ENCODE measurements at regions not wholly inside any gene's neighbourhood (a gene's known extent, or its start where the extent isn't known, plus 50 kb on each side); places are given as distances from the start of the nearest gene placed in this dataset.

- Histone ChIP-seq H3K27ac (ENCODE audit: low read depth) (no peak overlapping the region), H3K4me1 (ENCODE audit: insufficient read depth) (no peaks in the 10 kb centered on the region), H3K4me3 (ENCODE audit: low read depth, low read length) (no peak overlapping the region), H3K36me3 (ENCODE audit: insufficient read depth) (no peaks in the 10 kb centered on the region)
- WGBS, result 71% methylated on average over 13 of the region's 13 CpGs
- DNase-seq (ENCODE audit: extremely low spot score), result no peak
Measured at GRCh38 chrX:69264158-69264581, 98.9 kb upstream of the PJA1 start.

DNA sequence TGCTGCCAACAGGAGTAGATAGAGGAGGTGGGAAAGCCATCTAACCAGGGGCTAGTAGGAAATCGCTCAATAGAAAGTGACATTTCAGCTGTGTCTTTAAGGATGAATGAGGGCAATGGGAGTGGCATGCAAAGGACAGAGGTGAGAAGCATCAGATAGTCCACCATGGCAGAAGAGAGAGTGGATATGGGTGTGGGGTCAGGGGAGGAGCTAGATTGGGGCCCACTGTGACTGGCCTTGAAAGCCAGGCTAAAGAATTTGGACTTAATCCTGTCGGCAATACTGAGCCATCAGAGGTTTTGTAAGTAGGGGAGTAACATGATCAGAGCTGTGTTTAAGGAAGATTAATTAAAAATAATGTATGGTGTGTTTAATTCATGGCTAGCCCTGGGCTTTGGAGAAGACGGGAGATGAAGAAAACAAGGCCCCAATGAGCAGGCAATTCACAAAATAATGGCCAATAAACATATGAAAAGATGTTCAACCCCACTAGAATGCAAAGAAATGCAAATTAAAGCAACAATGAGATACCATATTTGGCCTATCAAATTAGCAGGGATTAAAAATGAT lies 98.1 kb upstream of the PJA1 start:
- no peak overlapping the region for H3K27ac ChIP-seq (ENCODE audit: low read depth)
- WGBS, result 83% methylated on average over 3 of the region's 3 CpGs
- H3K4me3 ChIP-seq (ENCODE audit: low read depth, low read length), result no peak overlapping the region
- H3K4me1 ChIP-seq (ENCODE audit: insufficient read depth), result no peaks in the 10 kb centered on the region
- no peaks in the 10 kb centered on the region for H3K36me3 ChIP-seq (ENCODE audit: insufficient read depth)
- DNase-seq (ENCODE audit: extremely low spot score), result no peak

DNA sequence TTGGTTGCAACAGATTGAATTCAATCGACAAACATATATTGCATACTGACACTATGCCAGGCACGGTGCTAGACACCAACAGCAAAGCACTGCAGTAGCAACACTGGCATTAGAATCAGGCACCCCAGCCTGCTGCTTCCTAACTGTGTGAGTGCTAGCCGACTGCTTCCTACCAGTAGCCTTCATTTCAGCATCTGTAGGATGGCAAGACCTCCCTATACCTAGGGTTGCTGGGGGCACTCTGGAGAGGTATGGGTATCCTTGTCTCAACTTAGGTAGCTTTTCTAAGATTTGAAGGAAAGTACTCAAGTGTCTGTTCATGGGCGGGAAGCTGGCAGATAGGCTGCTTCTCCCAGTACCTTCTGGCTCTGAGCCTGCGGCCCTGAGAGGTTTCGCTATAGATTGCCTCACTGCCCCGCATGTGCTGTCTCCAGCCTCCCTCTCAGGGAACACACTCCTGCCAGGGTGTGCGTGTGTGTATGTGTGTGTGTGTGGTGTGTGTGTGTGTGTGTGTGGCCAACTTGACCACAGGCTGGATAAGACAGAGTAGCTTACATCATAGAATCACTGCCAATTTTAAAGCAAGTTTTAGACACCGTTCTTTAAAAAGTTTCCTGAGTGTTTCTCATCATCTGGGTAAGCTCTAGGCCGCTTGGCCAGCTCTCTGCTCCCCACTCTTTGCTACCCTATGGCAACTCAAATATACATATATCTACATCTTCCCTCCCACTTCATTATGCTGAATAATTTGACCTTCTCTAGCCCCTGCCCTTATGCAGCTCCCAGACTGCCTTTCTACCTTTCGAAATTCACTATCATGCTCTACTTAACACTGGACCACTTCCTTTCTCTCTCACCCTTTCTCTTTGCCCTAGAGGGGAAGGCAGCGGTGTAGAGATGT lies 97.0 kb upstream of the PJA1 start:
- Histone ChIP-seq H3K36me3 (ENCODE audit: insufficient read depth) (no peaks in the 10 kb centered on the region), H3K4me1 (ENCODE audit: insufficient read depth) (no peaks in the 10 kb centered on the region), H3K27ac (ENCODE audit: low read depth) (no peak overlapping the region), H3K4me3 (ENCODE audit: low read depth, low read length) (no peak overlapping the region)
- DNase-seq (ENCODE audit: extremely low spot score), result no peak
- 55% methylated on average over 12 of the region's 12 CpGs for WGBS

DNA sequence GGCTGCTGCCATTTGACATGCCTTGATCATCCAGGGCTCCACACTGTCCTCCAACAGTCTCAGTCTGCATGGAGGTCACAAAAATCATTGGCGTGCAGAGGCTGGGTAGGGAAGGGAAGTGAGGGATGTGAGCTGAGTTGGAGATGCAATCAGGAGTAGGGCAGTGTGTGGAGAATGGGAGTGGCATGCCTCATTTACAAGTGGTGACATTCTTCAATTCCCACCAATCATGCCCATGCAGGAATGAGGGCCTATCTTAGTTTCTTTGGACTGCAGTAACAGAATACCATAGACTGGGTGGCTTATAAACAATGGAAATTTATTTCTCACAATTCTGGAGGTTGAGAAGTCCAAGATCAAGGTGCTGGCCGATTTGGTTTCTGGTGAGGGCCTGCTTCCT lies 94.9 kb upstream of the PJA1 start:
- no peaks in the 10 kb centered on the region for H3K4me1 ChIP-seq (ENCODE audit: insufficient read depth)
- WGBS, result 88% methylated on average over 2 of the region's 2 CpGs
- H3K27ac ChIP-seq (ENCODE audit: low read depth), result no peak overlapping the region
- DNase-seq (ENCODE audit: extremely low spot score), result no peak
- H3K4me3 ChIP-seq (ENCODE audit: low read depth, low read length), result no peak overlapping the region
- H3K36me3 ChIP-seq (ENCODE audit: insufficient read depth), result no peaks in the 10 kb centered on the region

- no peaks in the 10 kb centered on the region for H3K36me3 ChIP-seq (ENCODE audit: insufficient read depth)
- no peak overlapping the region for H3K27ac ChIP-seq (ENCODE audit: low read depth)
- DNase-seq (ENCODE audit: extremely low spot score), result no peak
- no peaks in the 10 kb centered on the region for H3K4me1 ChIP-seq (ENCODE audit: insufficient read depth)
- WGBS, result 80% methylated on average over 4 of the region's 4 CpGs
- H3K4me3 ChIP-seq (ENCODE audit: low read depth, low read length), result no peak overlapping the region
Measured at GRCh38 chrX:69258893-69259292, 93.6 kb upstream of the PJA1 start.

- Histone ChIP-seq H3K27ac (ENCODE audit: low read depth) (no peak overlapping the region), H3K4me1 (ENCODE audit: insufficient read depth) (no peaks in the 10 kb centered on the region), H3K36me3 (ENCODE audit: insufficient read depth) (no peaks in the 10 kb centered on the region), H3K4me3 (ENCODE audit: low read depth, low read length) (no peak overlapping the region)
- 70% methylated on average over 5 of the region's 5 CpGs for WGBS
- DNase-seq (ENCODE audit: extremely low spot score), result no peak
Measured at GRCh38 chrX:69257499-69258127, 92.4 kb upstream of the PJA1 start.

DNA sequence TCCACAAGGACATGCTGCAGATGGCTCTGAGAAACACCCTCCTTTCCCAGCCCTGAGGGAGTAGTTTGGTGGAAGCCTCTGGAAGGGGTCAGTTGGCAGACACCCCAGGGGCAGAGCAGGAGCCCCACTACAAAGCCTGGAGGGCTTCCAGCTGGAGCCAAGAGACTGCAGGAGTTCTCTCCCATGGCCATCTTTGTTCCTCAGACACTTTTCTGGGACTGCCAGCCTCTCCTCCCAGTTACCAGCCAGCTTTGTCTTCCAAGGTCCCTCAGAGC lies 91.0 kb upstream of the PJA1 start:
- Histone ChIP-seq H3K4me3 (ENCODE audit: low read depth, low read length) (no peak overlapping the region), H3K27ac (ENCODE audit: low read depth) (no peak overlapping the region), H3K36me3 (ENCODE audit: insufficient read depth) (no peaks in the 10 kb centered on the region), H3K4me1 (ENCODE audit: insufficient read depth) (no peaks in the 10 kb centered on the region)
- DNase-seq (ENCODE audit: extremely low spot score), result no peak

GRCh38 chrX:69255441-69256290 lies 90.4 kb upstream of the PJA1 start:
- WGBS, result 80% methylated on average over 11 of the region's 11 CpGs
- Histone ChIP-seq H3K36me3 (ENCODE audit: insufficient read depth) (no peaks in the 10 kb centered on the region), H3K4me3 (ENCODE audit: low read depth, low read length) (no peak overlapping the region), H3K4me1 (ENCODE audit: insufficient read depth) (no peaks in the 10 kb centered on the region), H3K27ac (ENCODE audit: low read depth) (no peak overlapping the region)
- DNase-seq (ENCODE audit: extremely low spot score), result no peak

- H3K4me3 ChIP-seq (ENCODE audit: low read depth, low read length), result no peak overlapping the region
- H3K27ac ChIP-seq (ENCODE audit: low read depth), result no peak overlapping the region
- 91% methylated on average over 1 of the region's 1 CpG for WGBS
- H3K4me1 ChIP-seq (ENCODE audit: insufficient read depth), result no peaks in the 10 kb centered on the region
- no peaks in the 10 kb centered on the region for H3K36me3 ChIP-seq (ENCODE audit: insufficient read depth)
- DNase-seq (ENCODE audit: extremely low spot score), result no peak
Measured at GRCh38 chrX:69253821-69254220, 88.6 kb upstream of the PJA1 start.

DNA sequence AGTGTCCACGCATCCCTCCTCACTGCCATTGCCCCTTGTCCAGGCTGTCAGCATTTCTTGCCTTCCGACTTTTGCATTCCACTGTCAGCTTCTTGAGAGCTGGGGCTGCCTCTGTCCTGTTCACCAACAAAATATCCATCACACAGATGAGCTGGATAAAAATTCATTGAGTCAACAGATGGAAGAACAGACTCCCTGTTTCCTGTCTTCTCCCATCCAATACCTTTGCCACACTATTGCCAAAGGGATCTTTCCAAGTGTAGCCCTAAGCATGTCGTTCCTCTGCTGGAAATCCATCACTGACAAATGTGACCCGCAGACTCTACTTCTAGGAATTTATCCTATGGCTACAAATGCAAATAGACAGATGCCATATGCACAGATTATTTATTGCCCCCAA lies 78.0 kb upstream of the PJA1 start:
- DNase-seq (ENCODE audit: extremely low spot score), result no peak
- no peak overlapping the region for H3K4me3 ChIP-seq (ENCODE audit: low read depth, low read length)
- 86% methylated on average over 4 of the region's 4 CpGs for WGBS
- H3K27ac ChIP-seq (ENCODE audit: low read depth), result no peak overlapping the region
- H3K36me3 ChIP-seq (ENCODE audit: insufficient read depth), result no peaks in the 10 kb centered on the region
- no peaks in the 10 kb centered on the region for H3K4me1 ChIP-seq (ENCODE audit: insufficient read depth)

- 42% methylated on average over 2 of the region's 2 CpGs for WGBS
- no peaks in the 10 kb centered on the region for H3K4me1 ChIP-seq (ENCODE audit: insufficient read depth)
- no peak overlapping the region for H3K4me3 ChIP-seq (ENCODE audit: low read depth, low read length)
- H3K36me3 ChIP-seq (ENCODE audit: insufficient read depth), result no peaks in the 10 kb centered on the region
- H3K27ac ChIP-seq (ENCODE audit: low read depth), result no peak overlapping the region
- DNase-seq (ENCODE audit: extremely low spot score), result no peak
Measured at GRCh38 chrX:69238887-69239231, 73.6 kb upstream of the PJA1 start.

GRCh38 chrX:69238114-69238886 lies 73.0 kb upstream of the PJA1 start:
- WGBS, result 33% methylated on average over 18 of the region's 18 CpGs
- no peak for DNase-seq (ENCODE audit: extremely low spot score)
- H3K27ac ChIP-seq (ENCODE audit: low read depth), result no peak overlapping the region

GRCh38 chrX:69237236-69237635 lies 72.0 kb upstream of the PJA1 start:
- 54% methylated on average over 5 of the region's 5 CpGs for WGBS
- no peaks in the 10 kb centered on the region for H3K4me1 ChIP-seq (ENCODE audit: insufficient read depth)
- H3K4me3 ChIP-seq (ENCODE audit: low read depth, low read length), result no peak overlapping the region
- DNase-seq (ENCODE audit: extremely low spot score), result no peak
- no peak overlapping the region for H3K27ac ChIP-seq (ENCODE audit: low read depth)
- H3K36me3 ChIP-seq (ENCODE audit: insufficient read depth), result no peaks in the 10 kb centered on the region

More at GRCh38 chrX:69238114-69238886, 73.0 kb upstream of the PJA1 start:
- H3K4me3 ChIP-seq (ENCODE audit: low read depth, low read length), result no peak overlapping the region
- H3K36me3 ChIP-seq (ENCODE audit: insufficient read depth), result no peaks in the 10 kb centered on the region
- H3K4me1 ChIP-seq (ENCODE audit: insufficient read depth), result no peaks in the 10 kb centered on the region
